T47D (cell line): ENCODE measurements at regions not wholly inside any gene's neighbourhood (a gene's known extent, or its start where the extent isn't known, plus 50 kb on each side); places are given as distances from the start of the nearest gene placed in this dataset.

ENCODE experiments used
- DNase-seq, 2 experiments: peaks; one replicate each; pipeline versions ENCODE4 v3.0.0 to v3.0.0-alpha.2; 2011 to 2012; ENCODE audit warnings: low read depth in 1 of 2, low spot score in 1 of 2
- JUND ChIP-seq: IDR thresholded peaks from 2 replicates; pipeline ENCODE4 v1.6.1; 2012; ENCODE audit warnings: low read depth
- in situ Hi-C: cut with HindIII; loops from 2 replicates; pipeline ENCODE4 v1.10.0; 2016; ENCODE audit warnings: low sequenced_read_pairs, low pct_unique_long_range_greater_than_20kb

- in situ Hi-C loops, result no loop called here
- DNase-seq, result no peak
- TF ChIP-seq JUND, result no peak
Observed at GRCh38 chr20:56155625-56156024, 92.9 kb upstream of the MC3R start.

GRCh38 chr20:56157530-56158203 is 90.9 kb upstream of the MC3R start:
- TF ChIP-seq JUND, result no peak
- in situ Hi-C loops, result no loop called here
- DNase-seq, result peak in 1 of 2 experiments; percentile 10

- TF ChIP-seq JUND, result no peak
- no peak for DNase-seq
- in situ Hi-C loops, result no loop called here
Observed at GRCh38 chr20:56158489-56158888, 90.0 kb upstream of the MC3R start.

- TF ChIP-seq JUND, result no peak
- DNase-seq, result no peak
- in situ Hi-C loops, result no loop called here
Observed at GRCh38 chr20:56160956-56161355, 87.6 kb upstream of the MC3R start.

- in situ Hi-C loops, result no loop called here
- peak in 1 of 2 experiments; percentile 43 for DNase-seq
Observed at GRCh38 chr20:56163806-56164205, 84.7 kb upstream of the MC3R start.

GRCh38 chr20:56166781-56167465 is 81.6 kb upstream of the MC3R start:
- TF ChIP-seq JUND, result no peak
- no peak for DNase-seq
- in situ Hi-C loops, result no loop called here

More at GRCh38 chr20:56163806-56164205, 84.7 kb upstream of the MC3R start:
- no peak for TF ChIP-seq JUND

- peak; percentile 51 to 82 for DNase-seq
- TF ChIP-seq JUND, result no peak
- in situ Hi-C loops, result no loop called here
Observed at GRCh38 chr20:56171087-56172012, 77.2 kb upstream of the MC3R start.

- no peak for DNase-seq
- in situ Hi-C loops, result no loop called here
- no peak for TF ChIP-seq JUND
Observed at GRCh38 chr20:56173438-56173837, 75.1 kb upstream of the MC3R start.

- no peak for TF ChIP-seq JUND
- no peak for DNase-seq
- in situ Hi-C loops, result no loop called here
Observed at GRCh38 chr20:56174416-56174815, 74.1 kb upstream of the MC3R start.

- no peak for DNase-seq
- TF ChIP-seq JUND, result no peak
- in situ Hi-C loops, result no loop called here
Observed at GRCh38 chr20:56175884-56176283, 72.6 kb upstream of the MC3R start.

- in situ Hi-C loops, result no loop called here
- no peak for TF ChIP-seq JUND
- peak; percentile 38 to 64 for DNase-seq
Observed at GRCh38 chr20:56178219-56178618, 70.3 kb upstream of the MC3R start.

GRCh38 chr20:56179051-56179450 is 69.5 kb upstream of the MC3R start:
- in situ Hi-C loops, result no loop called here
- TF ChIP-seq JUND, result no peak

GRCh38 chr20:56181583-56181982 is 66.9 kb upstream of the MC3R start:
- peak; percentile 28 to 78 for DNase-seq
- TF ChIP-seq JUND, result no peak
- in situ Hi-C loops, result no loop called here

More at GRCh38 chr20:56179051-56179450, 69.5 kb upstream of the MC3R start:
- peak; percentile 31 to 77 for DNase-seq
